HG02852 (cell line): ENCODE measurements at regions not wholly inside any gene's neighbourhood (a gene's known extent, or its start where the extent isn't known, plus 50 kb on each side); places are given as distances from the start of the nearest gene placed in this dataset.
A peak's percentile ranks its signal among the peaks of the same experiment; 100 is the strongest.

Source experiments
- ATAC-seq: cut with Tn5 transposase; IDR thresholded peaks from one replicate; pipeline ENCODE4 v1.9.1; 2021; ENCODE audit warnings: mild to moderate bottlenecking, moderate library complexity; ENCODE audit not compliant: unreplicated experiment

DNA sequence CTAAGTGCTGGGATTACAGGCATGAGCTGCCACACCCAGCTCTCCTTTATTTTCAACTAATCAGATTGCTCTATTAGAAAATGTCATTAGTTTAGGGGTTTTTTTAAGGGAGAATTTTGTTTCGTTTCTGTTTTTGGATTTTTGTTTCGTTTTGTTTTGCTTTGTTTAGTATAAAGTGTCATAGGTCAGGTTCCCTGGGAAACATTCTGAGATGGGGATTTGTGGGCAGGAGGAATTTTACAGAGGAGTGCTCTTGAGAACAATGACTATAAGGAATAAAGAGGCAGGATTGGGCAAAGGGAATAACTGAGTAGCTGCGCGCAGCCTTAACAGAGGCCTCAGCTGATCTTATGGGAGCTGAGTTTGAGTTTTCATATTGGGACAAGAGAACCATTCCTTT is 86.8 kb upstream of the NR2F2 start:
- ATAC-seq: no peak

DNA sequence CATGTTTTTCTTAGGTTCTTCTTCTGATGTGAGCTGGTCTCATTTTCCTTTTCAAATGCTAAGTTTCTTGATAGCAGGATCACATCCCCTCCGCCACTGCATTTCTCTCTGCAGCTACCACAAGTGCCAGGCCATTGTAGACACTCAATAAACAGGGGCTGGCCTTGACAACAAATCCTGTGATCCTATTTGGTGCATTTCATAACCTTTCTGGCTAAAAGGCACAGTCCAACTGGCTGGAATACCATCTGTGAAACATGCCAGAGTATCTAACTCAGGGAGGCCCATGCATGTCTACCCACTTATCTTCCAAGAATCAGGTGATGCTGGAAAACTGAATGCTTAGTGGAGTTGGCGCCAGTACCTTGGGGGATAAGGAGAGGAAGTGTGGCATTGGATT is 85.2 kb upstream of the NR2F2 start:
- no peak for ATAC-seq

GRCh38 chr15:96246057-96246456 is 84.4 kb upstream of the NR2F2 start:
- ATAC-seq: no peak

DNA sequence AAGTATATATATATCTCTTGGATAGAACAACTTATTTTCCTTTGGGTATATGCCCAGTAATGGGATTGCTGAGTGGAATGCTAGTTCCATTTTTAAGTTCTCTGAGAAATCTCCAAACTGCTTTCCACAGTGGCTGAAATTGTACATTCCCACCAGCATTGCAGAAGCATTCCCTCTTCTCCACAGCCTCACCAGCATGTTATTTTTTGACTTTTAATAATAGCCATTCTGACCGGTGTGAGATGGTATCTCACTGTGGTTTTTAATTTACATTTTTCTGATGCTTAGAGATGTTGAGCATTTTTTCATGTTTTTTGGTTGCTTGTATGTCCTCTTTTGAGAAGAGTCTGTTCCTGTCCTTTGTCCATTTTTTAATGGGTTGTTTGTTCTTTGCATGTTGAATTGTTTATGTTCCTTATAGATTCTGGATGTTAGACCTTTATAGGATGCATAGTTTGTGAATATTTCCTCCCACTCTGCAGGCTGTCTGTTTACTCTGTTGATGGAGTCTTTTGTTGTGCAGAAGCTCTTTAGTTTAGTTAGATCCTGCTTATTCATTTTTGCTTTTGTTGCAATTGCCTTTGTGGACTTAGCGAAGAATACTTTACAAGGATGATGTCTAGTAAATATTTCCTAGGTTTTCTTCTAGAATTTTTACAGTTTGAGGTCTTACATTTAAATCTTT is 82.7 kb upstream of the NR2F2 start:
- no peak for ATAC-seq

- ATAC-seq: no peak
Measured at GRCh38 chr15:96252148-96252547, 78.4 kb upstream of the NR2F2 start.

DNA sequence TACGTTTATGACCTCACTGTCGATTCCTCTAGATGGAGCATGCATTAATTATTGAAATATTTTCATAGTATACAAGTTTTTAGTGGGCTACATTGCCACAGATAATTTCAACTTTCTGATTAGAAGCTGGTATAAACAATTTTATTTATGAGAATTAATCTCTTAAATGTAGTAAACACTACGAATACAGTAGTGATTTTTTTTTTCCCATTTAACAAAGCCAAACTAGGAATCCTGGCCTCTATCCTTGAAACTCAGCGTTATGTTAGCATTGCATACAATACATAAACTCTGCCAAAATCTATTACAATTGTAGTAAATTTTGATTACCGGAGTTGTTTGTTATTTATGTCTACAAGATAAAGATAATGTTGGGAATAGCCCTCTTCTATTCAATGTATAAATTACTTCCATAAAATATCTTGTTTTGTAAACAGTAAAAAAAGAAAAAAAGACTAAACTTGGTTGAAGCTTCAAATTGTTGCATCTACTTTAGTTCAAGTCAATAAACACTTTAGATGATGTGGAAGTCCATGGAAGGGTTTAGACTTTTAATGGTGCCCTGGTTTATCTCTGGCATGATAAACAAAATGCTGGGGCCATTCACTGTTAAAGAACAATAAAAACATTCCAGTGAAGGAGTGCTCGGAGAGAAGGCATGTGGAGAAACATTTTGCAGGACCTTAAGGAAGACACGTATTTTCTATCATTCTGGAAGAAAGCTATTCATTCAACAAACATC is 77.3 kb upstream of the NR2F2 start:
- no peak for ATAC-seq

GRCh38 chr15:96254173-96254572 is 76.3 kb upstream of the NR2F2 start:
- ATAC-seq: no peak

- no peak for ATAC-seq
Measured at GRCh38 chr15:96255599-96255998, 74.9 kb upstream of the NR2F2 start.

- ATAC-seq: peak; percentile 65
Measured at GRCh38 chr15:96261575-96262034, 68.9 kb upstream of the NR2F2 start.

DNA sequence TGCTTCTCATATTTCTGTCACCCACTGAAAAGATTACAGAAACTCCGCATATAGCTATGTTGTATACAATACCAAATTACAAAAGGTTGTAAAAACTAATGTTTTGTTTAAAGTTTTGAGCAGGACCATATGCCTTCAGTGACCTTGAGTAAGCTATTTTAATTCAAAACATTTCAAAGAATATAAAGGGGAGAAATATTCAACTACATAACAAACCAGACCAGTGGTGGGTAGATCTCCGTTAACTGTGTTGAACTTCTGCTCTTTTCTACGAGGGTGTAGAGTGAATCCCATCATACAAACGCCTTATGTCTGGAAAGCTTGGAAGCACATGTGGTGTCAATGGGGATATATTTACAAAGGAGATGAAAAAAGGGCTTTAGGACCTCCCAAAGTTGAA is 68.4 kb upstream of the NR2F2 start:
- ATAC-seq: no peak

- ATAC-seq: no peak
Measured at GRCh38 chr15:96262549-96263489, 67.7 kb upstream of the NR2F2 start.

DNA sequence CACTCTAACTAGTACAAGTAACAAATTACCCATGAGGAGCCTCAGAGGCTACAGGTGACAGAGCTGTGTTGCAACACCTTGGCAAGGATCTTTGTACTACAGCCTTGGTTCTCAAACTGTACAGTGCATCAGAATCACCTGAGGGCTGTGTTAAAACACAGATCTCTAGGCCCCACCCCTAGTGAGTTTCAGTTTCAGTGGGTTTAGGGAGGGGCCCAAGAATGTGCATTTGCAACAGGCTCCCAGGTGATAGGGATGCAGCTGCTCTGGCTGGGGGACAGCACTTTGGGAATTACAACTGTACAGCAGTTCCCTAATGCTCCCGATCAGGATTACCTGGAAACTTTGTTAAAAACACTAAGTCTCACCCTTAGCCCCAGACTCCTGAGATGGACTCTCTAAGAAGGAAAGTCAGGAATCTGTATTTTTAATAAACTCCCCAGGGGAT is 66.1 kb upstream of the NR2F2 start:
- ATAC-seq: no peak

GRCh38 chr15:96264801-96265515 is 65.5 kb upstream of the NR2F2 start:
- no peak for ATAC-seq

DNA sequence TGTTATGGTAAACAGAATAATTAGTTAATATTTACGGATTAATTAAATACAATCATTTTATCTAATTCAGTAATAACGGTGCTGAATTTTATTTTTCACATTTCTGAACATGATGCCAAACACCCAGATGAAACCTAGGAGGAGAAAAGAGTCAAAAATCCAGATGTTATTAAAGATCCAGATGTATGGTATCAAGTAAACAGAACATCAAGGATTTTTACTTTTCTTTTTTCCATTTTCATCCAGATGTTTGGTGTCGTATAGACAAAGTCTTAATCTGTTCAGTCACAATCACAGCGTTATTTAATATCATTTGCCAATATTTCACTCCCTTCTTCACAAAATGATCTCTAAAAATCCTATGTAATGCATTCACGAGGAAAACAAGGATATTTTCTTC is 64.0 kb upstream of the NR2F2 start:
- ATAC-seq: no peak

DNA sequence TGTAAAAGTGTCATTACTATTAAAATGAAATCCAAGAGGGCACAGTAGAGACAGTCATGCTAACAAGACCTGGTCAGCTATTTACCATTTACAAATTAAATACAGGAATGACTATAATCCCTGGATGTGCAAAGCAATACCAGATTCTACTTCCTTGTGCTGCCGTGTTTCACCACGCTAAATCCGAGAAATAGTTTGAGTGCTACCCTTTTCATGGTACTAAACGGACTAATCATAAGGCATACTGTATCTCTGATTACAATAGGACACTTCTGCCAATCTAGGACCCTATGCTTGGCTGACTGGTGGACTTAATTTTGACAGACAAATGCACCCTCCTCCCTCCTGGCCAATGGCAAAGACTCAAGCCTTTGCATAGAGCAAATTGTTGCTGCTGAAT is 63.0 kb upstream of the NR2F2 start:
- ATAC-seq: no peak

GRCh38 chr15:96268442-96269204 is 61.9 kb upstream of the NR2F2 start:
- ATAC-seq: no peak

- no peak for ATAC-seq
Measured at GRCh38 chr15:96270581-96271172, 59.8 kb upstream of the NR2F2 start.

DNA sequence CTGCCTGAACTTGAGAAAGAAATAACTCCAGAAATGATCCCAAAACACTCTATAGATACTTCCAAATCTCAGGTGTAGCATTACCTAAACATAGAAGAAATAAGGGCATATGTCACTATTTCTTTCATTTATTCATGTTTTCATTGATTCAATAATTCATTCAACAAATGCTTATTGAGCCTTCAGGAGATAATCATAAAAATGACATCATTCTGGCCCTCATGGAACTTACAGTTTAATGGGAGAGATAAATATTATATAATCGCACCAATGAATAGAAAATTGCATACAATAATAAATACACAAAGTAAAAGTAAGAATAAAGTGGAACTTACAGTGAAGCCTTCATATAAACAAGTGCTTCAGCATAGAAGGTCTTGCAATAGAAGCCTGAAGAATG is 58.1 kb upstream of the NR2F2 start:
- ATAC-seq: no peak

- ATAC-seq: no peak
Measured at GRCh38 chr15:96273317-96274086, 57.0 kb upstream of the NR2F2 start.
